Kidney (tissue), 13 donors: ENCODE measurements at regions not wholly inside any gene's neighbourhood (a gene's known extent, or its start where the extent isn't known, plus 50 kb on each side); places are given as distances from the start of the nearest gene placed in this dataset.

Experiments
- DNase-seq, 5 donors: peaks; one replicate each; pipeline ENCODE4 v3.0.0-alpha.2; 2013 to 2020
- FAIRE-seq: peaks from 2 replicates; lab custom pipeline; 2012; peaks lifted over from hg19 to GRCh38; lab: Jason Lieb, UNC
- H3K27ac ChIP-seq, 2 donors: one replicate each; pipeline ENCODE4 v1.7.0; 2013; ENCODE audit warnings: low read depth in 2 of 2, low read length in 2 of 2, inconsistent platforms in 1 of 2
- H3K27me3 ChIP-seq: one replicate; pipeline ENCODE4 v1.7.1; 2013; ENCODE audit warnings: low read length, inconsistent platforms; ENCODE audit not compliant: control insufficient read depth, insufficient read depth
- H3K36me3 ChIP-seq, 3 donors: one replicate each; pipeline versions ENCODE4 v1.7.0 to v1.7.1; 2013; ENCODE audit warnings: low read length in 3 of 3, control low read depth in 1 of 3, inconsistent platforms in 1 of 3; ENCODE audit not compliant: insufficient read depth in 3 of 3, control insufficient read depth in 2 of 3
- H3K4me1 ChIP-seq, 3 donors: one replicate each; pipeline versions ENCODE4 v1.7.0 to v1.7.1; 2013; ENCODE audit warnings: low read length in 3 of 3, inconsistent platforms in 1 of 3, low read depth in 1 of 3; ENCODE audit not compliant: control insufficient read depth in 2 of 3, insufficient read depth in 2 of 3
- H3K4me3 ChIP-seq, 3 donors: one replicate each; pipeline versions ENCODE4 v1.7.0 to v1.8.1; 2013; ENCODE audit warnings: low read length in 3 of 3, control low read depth in 1 of 3, inconsistent platforms in 1 of 3
- H3K9ac ChIP-seq, 3 donors: one replicate each; pipeline versions ENCODE4 v1.7.0 to v1.7.1; 2013; ENCODE audit warnings: low read length in 3 of 3, control low read depth in 1 of 3, inconsistent platforms in 1 of 3
- H3K9me3 ChIP-seq, 3 donors: one replicate each; pipeline versions ENCODE4 v1.7.0 to v1.7.1; 2013; ENCODE audit warnings: low read length in 3 of 3, control low read depth in 1 of 3, inconsistent platforms in 1 of 3; ENCODE audit not compliant: control insufficient read depth in 2 of 3, insufficient read depth in 1 of 3
- CTCF ChIP-seq: IDR thresholded peaks from 3 replicates; pipeline ENCODE4 v1.5.1; 2012; ENCODE audit warnings: mild to moderate bottlenecking, moderate library complexity, borderline replicate concordance; ENCODE audit not compliant: insufficient read depth; ENCODE audit errors: extremely low read depth
- intact Hi-C: fragments of 100-400 bp; cut with DNase I; formaldehyde crosslinking; loops from one replicate; pipeline ENCODE4 v1.11.1; 2022
- donor health status: control.
- donor health status: control.
- donor health status: control.
- donor health status: control.
- donor health status: control.
- donor health status: DM: yes; HTN: yes; CAD: no.
- donor health status: Normal renal cell carcinoma (clear cell type).

DNA sequence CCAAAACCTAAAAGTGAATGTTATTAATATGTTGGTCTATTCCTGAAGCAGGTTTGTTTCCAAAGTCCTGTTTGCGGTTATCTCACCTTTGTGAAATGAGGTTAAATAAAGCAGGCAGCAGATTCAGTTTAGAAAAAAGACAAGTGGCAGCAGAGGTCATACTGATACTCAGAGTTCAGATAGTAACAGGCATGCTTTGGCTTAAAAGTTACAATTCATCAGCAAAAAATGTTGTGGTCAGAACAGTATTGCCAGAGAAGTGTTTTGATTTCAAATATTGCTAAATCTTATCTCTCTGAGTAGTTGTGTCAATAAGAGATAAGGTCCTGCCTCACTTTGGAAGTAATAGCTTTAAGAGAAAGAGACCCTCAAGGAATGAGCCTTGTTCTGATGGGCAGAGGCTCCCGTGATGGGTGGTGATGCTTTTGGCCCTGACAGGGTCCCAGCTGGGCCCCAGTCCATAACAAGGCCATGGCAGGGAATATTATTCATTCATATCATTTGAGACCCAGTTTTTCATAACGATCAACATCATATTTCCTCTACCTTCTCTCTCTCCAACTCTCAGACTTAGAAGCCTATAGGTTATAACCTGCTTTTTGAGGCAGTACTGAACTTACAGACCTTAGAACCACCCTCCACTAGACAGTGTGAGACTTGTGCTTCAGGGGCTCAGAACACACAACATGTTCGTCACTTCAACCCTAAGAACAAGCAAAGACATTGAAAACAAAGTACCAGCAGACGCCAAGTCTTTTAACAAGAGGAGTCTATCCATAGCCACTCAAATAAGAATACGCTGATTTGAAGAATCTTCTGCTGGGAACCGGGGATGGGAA, 58.5 kb upstream of the AHR start:
- H3K9ac ChIP-seq: no peak overlapping the region
- H3K9me3 ChIP-seq: no peaks in the 10 kb centered on the region
- no peak overlapping the region for H3K27ac ChIP-seq
- no peaks in the 10 kb centered on the region for H3K27me3 ChIP-seq
- H3K4me3 ChIP-seq: no peak overlapping the region
- no peak for TF ChIP-seq CTCF
- no peaks in the 10 kb centered on the region for H3K4me1 ChIP-seq
- no peak for FAIRE-seq
- no peaks in the 10 kb centered on the region for H3K36me3 ChIP-seq
- DNase-seq: no peak
- intact Hi-C loops: no loop called here

DNA sequence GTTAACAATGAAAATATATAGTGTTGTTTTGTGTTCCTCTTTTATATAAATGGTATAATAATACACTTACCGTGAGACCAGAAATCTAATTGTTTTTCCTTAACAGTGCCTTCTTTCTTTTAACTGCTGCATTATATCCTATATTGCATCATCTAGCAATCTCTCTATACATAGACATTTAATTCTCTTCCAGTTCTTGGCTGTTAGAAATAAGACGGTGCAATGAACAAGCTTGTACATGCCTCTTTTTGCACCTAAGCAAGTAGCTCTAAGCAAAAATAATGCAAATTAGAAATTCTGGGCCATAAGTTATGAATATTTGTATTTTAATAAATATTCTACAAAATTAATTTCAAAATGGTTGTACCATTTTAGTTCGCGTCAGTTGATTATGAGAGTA, 55.9 kb upstream of the AHR start:
- Histone ChIP-seq H3K36me3 (no peaks in the 10 kb centered on the region), H3K27me3 (no peaks in the 10 kb centered on the region), H3K9ac (no peak overlapping the region), H3K4me3 (no peak overlapping the region), H3K4me1 (no peaks in the 10 kb centered on the region), H3K27ac (no peak overlapping the region), H3K9me3 (no peaks in the 10 kb centered on the region)
- TF ChIP-seq CTCF: no peak
- DNase-seq: no peak
- intact Hi-C loops: no loop called here
- FAIRE-seq: no peak

DNA sequence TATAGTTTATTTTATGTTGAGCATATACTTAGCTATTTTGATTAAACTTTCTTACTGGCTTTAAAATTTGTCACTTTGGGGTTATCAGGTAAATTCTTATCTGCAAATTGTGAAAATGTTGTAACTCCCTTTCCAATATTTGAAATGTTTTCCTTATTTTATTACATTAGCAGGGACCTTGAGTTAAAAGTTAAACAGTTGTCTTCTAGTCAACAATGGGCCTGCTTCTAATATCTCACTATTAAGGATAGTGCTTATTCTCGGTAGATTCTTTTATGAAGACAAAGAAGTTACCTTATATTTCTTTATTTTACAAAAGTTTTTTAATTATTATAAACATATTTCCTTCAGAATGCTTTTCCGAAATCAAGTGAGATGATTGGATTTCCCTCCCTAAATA, 53.7 kb upstream of the AHR start:
- H3K27ac ChIP-seq: no peak overlapping the region
- no peak overlapping the region for H3K9ac ChIP-seq
- TF ChIP-seq CTCF: no peak
- no peak overlapping the region for H3K4me3 ChIP-seq
- intact Hi-C loops: no loop called here
- no peaks in the 10 kb centered on the region for H3K27me3 ChIP-seq
- no peaks in the 10 kb centered on the region for H3K4me1 ChIP-seq
- no peaks in the 10 kb centered on the region for H3K36me3 ChIP-seq
- FAIRE-seq (no peak), DNase-seq (no peak)
- H3K9me3 ChIP-seq: no peaks in the 10 kb centered on the region
